PFSK-1 (cell line): ENCODE measurements at regions not wholly inside any gene's neighbourhood (a gene's known extent, or its start where the extent isn't known, plus 50 kb on each side); places are given as distances from the start of the nearest gene placed in this dataset.

Source experiments
- FOXP2 ChIP-seq: optimal IDR thresholded peaks from 2 replicates; pipeline ENCODE3; 2011; ENCODE audit warnings: borderline replicate concordance, control low read depth, inconsistent platforms; ENCODE audit not compliant: insufficient read depth; ENCODE audit errors: extremely low read length, extremely low read depth
- POLR2AphosphoS5 ChIP-seq: IDR thresholded peaks from 2 replicates; pipeline ENCODE4 v1.6.1; 2012; ENCODE audit warnings: low read depth, mild to moderate bottlenecking, control low read depth, low read length, moderate library complexity
- SIN3A ChIP-seq: IDR thresholded peaks from 2 replicates; pipeline ENCODE4 v1.6.1; 2012; ENCODE audit warnings: mild to moderate bottlenecking, low read length, moderate library complexity, borderline replicate concordance; ENCODE audit not compliant: insufficient read depth
- TAF1 ChIP-seq: IDR thresholded peaks from 2 replicates; pipeline ENCODE4 v1.6.1; 2012; ENCODE audit warnings: low read length, control low read depth, borderline replicate concordance; ENCODE audit not compliant: insufficient read depth
- TF ChIP-seq, protein P1 (sequence below), 2 experiments: IDR thresholded peaks; 2 replicates each; pipeline versions ENCODE4 v1.6.1 to v1.8.0; 2011 to 2012; ENCODE audit warnings: low read depth in 2 of 2, low read length in 2 of 2, control low read depth in 1 of 2, inconsistent platforms in 1 of 2, mild to moderate bottlenecking in 1 of 2, moderate library complexity in 1 of 2; ENCODE audit not compliant: insufficient read depth in 1 of 2

DNA sequence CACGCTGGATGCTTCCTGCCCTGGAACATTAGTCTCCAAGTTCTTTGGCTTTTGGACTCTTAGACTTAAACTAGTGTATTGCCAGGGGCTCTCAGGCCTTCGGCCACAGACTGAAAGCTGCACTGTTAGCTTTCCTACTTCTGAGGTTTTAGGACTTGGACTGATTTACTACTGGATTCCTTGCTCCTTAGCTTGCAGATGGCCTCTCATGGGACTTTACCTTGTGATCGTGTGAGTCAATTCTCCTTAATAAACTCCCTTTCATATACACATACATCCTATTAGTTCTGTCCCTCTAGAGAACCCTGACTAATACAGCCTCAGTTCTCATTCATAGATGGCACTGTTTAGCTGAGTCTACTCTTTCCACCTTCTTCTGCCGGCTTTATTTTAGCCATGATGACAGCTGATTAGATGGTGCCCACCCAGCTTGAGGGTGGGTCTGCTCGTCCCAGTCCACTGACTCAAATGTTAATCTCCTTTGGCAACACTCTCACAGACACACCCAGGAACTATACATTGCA lies 389.1 kb downstream of the NYAP2 start:
- TF ChIP-seq POLR2AphosphoS5 = no peak
- TF ChIP-seq, protein P1, sequence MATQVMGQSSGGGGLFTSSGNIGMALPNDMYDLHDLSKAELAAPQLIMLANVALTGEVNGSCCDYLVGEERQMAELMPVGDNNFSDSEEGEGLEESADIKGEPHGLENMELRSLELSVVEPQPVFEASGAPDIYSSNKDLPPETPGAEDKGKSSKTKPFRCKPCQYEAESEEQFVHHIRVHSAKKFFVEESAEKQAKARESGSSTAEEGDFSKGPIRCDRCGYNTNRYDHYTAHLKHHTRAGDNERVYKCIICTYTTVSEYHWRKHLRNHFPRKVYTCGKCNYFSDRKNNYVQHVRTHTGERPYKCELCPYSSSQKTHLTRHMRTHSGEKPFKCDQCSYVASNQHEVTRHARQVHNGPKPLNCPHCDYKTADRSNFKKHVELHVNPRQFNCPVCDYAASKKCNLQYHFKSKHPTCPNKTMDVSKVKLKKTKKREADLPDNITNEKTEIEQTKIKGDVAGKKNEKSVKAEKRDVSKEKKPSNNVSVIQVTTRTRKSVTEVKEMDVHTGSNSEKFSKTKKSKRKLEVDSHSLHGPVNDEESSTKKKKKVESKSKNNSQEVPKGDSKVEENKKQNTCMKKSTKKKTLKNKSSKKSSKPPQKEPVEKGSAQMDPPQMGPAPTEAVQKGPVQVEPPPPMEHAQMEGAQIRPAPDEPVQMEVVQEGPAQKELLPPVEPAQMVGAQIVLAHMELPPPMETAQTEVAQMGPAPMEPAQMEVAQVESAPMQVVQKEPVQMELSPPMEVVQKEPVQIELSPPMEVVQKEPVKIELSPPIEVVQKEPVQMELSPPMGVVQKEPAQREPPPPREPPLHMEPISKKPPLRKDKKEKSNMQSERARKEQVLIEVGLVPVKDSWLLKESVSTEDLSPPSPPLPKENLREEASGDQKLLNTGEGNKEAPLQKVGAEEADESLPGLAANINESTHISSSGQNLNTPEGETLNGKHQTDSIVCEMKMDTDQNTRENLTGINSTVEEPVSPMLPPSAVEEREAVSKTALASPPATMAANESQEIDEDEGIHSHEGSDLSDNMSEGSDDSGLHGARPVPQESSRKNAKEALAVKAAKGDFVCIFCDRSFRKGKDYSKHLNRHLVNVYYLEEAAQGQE (IDR thresholded peaks at IDR 0.05; ENCODE audit: insufficient read depth in 1 of 2, low read depth in 2 of 2, low read length in 2 of 2) = no peak
- no peak for TF ChIP-seq TAF1
- no peak for TF ChIP-seq SIN3A
- TF ChIP-seq FOXP2 = no peak
